ENCODE measurements at regions not wholly inside any gene's neighbourhood (a gene's known extent, or its start where the extent isn't known, plus 50 kb on each side); places are given as distances from the start of the nearest gene placed in this dataset.

GRCh38 chr21:41031701-41032220, 136.2 kb upstream of the BACE2 start:
- no peaks in the 10 kb centered on the region for H3K4me1 Mint-ChIP-seq
- H3K9me3 Mint-ChIP-seq = peaks cover 56% of the 10 kb centered on the region
- no peak overlapping the region for H3K4me3 Mint-ChIP-seq
- no peak for DNase-seq
- H3K36me3 Mint-ChIP-seq (ENCODE audit: low read depth) = peaks cover 20% of the 10 kb centered on the region
- TF ChIP-seq CTCF (IDR thresholded peaks at IDR 0.05) = no peak
- H3K27ac Mint-ChIP-seq = no peak overlapping the region
- H3K27me3 Mint-ChIP-seq (ENCODE audit: low read depth, poor library complexity) = peaks cover 9% of the 10 kb centered on the region

GRCh38 chr21:41032541-41032940, 135.4 kb upstream of the BACE2 start:
- DNase-seq = no peak
- Mint-ChIP-seq H3K4me1 (no peaks in the 10 kb centered on the region), H3K9me3 (peaks cover 48% of the 10 kb centered on the region), H3K4me3 (no peak overlapping the region), H3K36me3 (ENCODE audit: low read depth) (peaks cover 16% of the 10 kb centered on the region), H3K27me3 (ENCODE audit: low read depth, poor library complexity) (peaks cover 5% of the 10 kb centered on the region), H3K27ac (no peak overlapping the region)
- no peak for TF ChIP-seq CTCF (IDR thresholded peaks at IDR 0.05)

GRCh38 chr21:41037212-41037611, 130.7 kb upstream of the BACE2 start:
- Mint-ChIP-seq H3K9me3 (peaks cover 14% of the 10 kb centered on the region), H3K27ac (no peak overlapping the region), H3K27me3 (ENCODE audit: low read depth, poor library complexity) (peaks cover 3% of the 10 kb centered on the region), H3K36me3 (ENCODE audit: low read depth) (peaks cover 6% of the 10 kb centered on the region), H3K4me3 (no peak overlapping the region), H3K4me1 (no peaks in the 10 kb centered on the region)
- no peak for DNase-seq
- no peak for TF ChIP-seq CTCF (IDR thresholded peaks at IDR 0.05)

- TF ChIP-seq CTCF (IDR thresholded peaks at IDR 0.05) = no peak
- DNase-seq = no peak
- H3K9me3 Mint-ChIP-seq = peaks cover 14% of the 10 kb centered on the region
- peaks cover 3% of the 10 kb centered on the region for H3K27me3 Mint-ChIP-seq (ENCODE audit: low read depth, poor library complexity)
- no peak overlapping the region for H3K27ac Mint-ChIP-seq
- H3K4me3 Mint-ChIP-seq = no peak overlapping the region
- H3K36me3 Mint-ChIP-seq (ENCODE audit: low read depth) = peaks cover 6% of the 10 kb centered on the region
- H3K4me1 Mint-ChIP-seq = no peaks in the 10 kb centered on the region
These were observed 130.0 kb upstream of the BACE2 start for GRCh38 chr21:41037936-41038335.

GRCh38 chr21:41043014-41043413, 124.9 kb upstream of the BACE2 start:
- Mint-ChIP-seq H3K4me3 (no peak overlapping the region), H3K27ac (no peak overlapping the region), H3K9me3 (no peaks in the 10 kb centered on the region), H3K4me1 (peaks cover 15% of the 10 kb centered on the region), H3K36me3 (ENCODE audit: low read depth) (no peaks in the 10 kb centered on the region), H3K27me3 (ENCODE audit: low read depth, poor library complexity) (peaks cover 7% of the 10 kb centered on the region)
- TF ChIP-seq CTCF (IDR thresholded peaks at IDR 0.05) = no peak
- no peak for DNase-seq

- Mint-ChIP-seq H3K27me3 (ENCODE audit: low read depth, poor library complexity) (peaks cover 4% of the 10 kb centered on the region), H3K27ac (no peak overlapping the region), H3K4me1 (peaks cover 15% of the 10 kb centered on the region), H3K36me3 (ENCODE audit: low read depth) (no peaks in the 10 kb centered on the region), H3K9me3 (no peaks in the 10 kb centered on the region), H3K4me3 (peak overlapping the region; percentile 13)
- DNase-seq = peak; percentile 62
- peak; percentile 57 for TF ChIP-seq CTCF (IDR thresholded peaks at IDR 0.05)
These were observed 122.3 kb upstream of the BACE2 start for GRCh38 chr21:41045534-41046268.

All from nephron progenitor cell (in vitro differentiated cells).